Esophagus muscularis mucosa (tissue), 4 donors: ENCODE measurements at regions not wholly inside any gene's neighbourhood (a gene's known extent, or its start where the extent isn't known, plus 50 kb on each side); places are given as distances from the start of the nearest gene placed in this dataset.

Experiments
- DNase-seq: peaks from one replicate; pipeline ENCODE4 v3.0.0-alpha.2; 2017; ENCODE audit errors: extremely low spot score
- H3K27ac ChIP-seq, 4 donors: fragments of 200-600 bp; sonication (generic); replicated peaks in 1 of 4; 1 replicate in 3 of 4; 2 replicates in 1 of 4; pipeline ENCODE4 v1.5.1; 2016 to 2019; ENCODE audit warnings: mild to moderate bottlenecking in 1 of 4
- H3K27me3 ChIP-seq, 4 donors: fragments of 200-600 bp; sonication (generic); one replicate each; pipeline versions ENCODE4 v1.5.1 to v1.6.0; 2016 to 2019
- H3K36me3 ChIP-seq, 4 donors: fragments of 200-600 bp; sonication (generic); one replicate each; pipeline ENCODE4 v1.5.1; 2016 to 2019
- H3K4me1 ChIP-seq, 4 donors: fragments of 200-600 bp; sonication (generic); one replicate each; pipeline ENCODE4 v1.5.1; 2016 to 2019
- H3K4me3 ChIP-seq, 4 donors: fragments of 200-600 bp; sonication (generic); 1 replicate in 2 of 4; 2 replicates in 2 of 4; pipeline ENCODE4 v1.5.1; 2016 to 2019; ENCODE audit warnings: mild to moderate bottlenecking in 4 of 4, moderate library complexity in 1 of 4
- H3K9me3 ChIP-seq, 4 donors: fragments of 200-600 bp; sonication (generic); 1 replicate in 3 of 4; 2 replicates in 1 of 4; pipeline ENCODE4 v1.5.1; 2016 to 2019
- EP300 ChIP-seq: sonication (generic); formaldehyde crosslinking; IDR thresholded peaks from one replicate; pipeline ENCODE4 v1.6.1; 2017; ENCODE audit warnings: antibody characterized with exemption
- POLR2A ChIP-seq: fragments of 450-650 bp; IDR thresholded peaks from one replicate; pipeline ENCODE4 v1.6.1; 2017; ENCODE audit warnings: antibody characterized with exemption, moderate library complexity, mild to moderate bottlenecking, low read depth
- POLR2AphosphoS5 ChIP-seq, 2 donors: sonication (generic); formaldehyde crosslinking; IDR thresholded peaks; one replicate each; pipeline ENCODE4 v1.6.1; 2017; ENCODE audit warnings: antibody characterized with exemption in 2 of 2
- WGBS: methylation state at CpG from one replicate; pipeline ENCODE4 v1.1.5; 2018; 5-methylcytosine and 5-hydroxymethylcytosine counted together
- intact Hi-C: fragments of 100-400 bp; cut with DNase I; formaldehyde crosslinking; loops from one replicate; pipeline ENCODE4 v1.15.1; 2023
- TF ChIP-seq, protein P1 (sequence below), 3 experiments: fragments of 200-600 bp in 2 of 3; fragments of 450-650 bp in 1 of 3; sonication (generic) in 2 of 3; IDR thresholded peaks; one replicate each; pipeline ENCODE4 v1.5.1; 2017 to 2019; ENCODE audit warnings: antibody characterized with exemption in 3 of 3, mild to moderate bottlenecking in 2 of 3, moderate library complexity in 1 of 3

DNA sequence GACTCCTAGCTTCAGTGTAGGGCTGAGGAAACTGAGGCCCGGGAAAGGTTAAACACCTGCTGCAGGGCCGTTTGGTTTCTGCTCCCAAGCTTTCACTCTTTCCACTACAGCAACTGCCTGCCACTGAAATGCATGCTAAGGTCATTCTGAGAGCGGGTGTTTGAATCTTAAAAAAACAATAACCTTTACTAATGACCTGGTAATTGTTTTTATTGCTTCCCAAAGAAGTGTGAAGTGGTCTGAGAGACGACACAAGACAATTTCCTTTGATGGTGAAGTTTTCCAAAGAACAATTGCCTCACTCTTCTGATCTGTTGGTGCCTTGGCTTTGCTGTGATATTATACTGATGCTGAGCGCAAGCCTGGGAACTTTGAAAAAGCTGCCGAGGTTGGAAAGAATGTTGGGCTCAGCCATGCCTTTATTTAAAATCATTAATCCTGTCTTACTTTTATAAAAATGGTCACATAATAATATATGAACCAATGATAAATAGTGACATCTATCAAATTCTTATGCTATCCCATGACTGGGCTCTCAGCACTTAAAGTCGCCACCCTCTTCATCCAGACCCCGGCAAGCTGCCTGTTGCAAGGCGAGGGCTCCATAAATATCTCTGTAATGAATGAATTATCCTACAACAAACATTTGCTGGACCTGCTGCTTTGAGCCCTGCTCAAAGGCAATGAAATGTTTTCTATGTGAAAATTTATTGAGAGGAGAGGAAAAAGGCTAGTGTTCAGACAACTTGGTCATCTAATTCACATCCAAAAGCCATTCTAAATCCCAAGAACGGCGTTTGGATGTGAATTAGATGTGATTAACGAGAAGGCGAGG is 67.8 kb upstream of the SOD3 start:
- H3K27ac ChIP-seq, result no peak overlapping the region
- no peaks in the 10 kb centered on the region for H3K36me3 ChIP-seq
- no peak for DNase-seq
- 72% methylated on average over 13 of the region's 13 CpGs for WGBS
- no peaks in the 10 kb centered on the region for H3K27me3 ChIP-seq
- no peak overlapping the region for H3K4me3 ChIP-seq
- H3K9me3 ChIP-seq, result no peaks in the 10 kb centered on the region
- TF ChIP-seq EP300 (no peak), POLR2A (no peak), POLR2AphosphoS5 (IDR thresholded peaks at IDR 0.05) (no peak)
- TF ChIP-seq, protein P1, sequence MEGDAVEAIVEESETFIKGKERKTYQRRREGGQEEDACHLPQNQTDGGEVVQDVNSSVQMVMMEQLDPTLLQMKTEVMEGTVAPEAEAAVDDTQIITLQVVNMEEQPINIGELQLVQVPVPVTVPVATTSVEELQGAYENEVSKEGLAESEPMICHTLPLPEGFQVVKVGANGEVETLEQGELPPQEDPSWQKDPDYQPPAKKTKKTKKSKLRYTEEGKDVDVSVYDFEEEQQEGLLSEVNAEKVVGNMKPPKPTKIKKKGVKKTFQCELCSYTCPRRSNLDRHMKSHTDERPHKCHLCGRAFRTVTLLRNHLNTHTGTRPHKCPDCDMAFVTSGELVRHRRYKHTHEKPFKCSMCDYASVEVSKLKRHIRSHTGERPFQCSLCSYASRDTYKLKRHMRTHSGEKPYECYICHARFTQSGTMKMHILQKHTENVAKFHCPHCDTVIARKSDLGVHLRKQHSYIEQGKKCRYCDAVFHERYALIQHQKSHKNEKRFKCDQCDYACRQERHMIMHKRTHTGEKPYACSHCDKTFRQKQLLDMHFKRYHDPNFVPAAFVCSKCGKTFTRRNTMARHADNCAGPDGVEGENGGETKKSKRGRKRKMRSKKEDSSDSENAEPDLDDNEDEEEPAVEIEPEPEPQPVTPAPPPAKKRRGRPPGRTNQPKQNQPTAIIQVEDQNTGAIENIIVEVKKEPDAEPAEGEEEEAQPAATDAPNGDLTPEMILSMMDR (IDR thresholded peaks at IDR 0.05), result no peak
- intact Hi-C loops, result no loop called here
- peaks cover 0 to 21% (median 20%) of the 10 kb centered on the region in 4 donors for H3K4me1 ChIP-seq

DNA sequence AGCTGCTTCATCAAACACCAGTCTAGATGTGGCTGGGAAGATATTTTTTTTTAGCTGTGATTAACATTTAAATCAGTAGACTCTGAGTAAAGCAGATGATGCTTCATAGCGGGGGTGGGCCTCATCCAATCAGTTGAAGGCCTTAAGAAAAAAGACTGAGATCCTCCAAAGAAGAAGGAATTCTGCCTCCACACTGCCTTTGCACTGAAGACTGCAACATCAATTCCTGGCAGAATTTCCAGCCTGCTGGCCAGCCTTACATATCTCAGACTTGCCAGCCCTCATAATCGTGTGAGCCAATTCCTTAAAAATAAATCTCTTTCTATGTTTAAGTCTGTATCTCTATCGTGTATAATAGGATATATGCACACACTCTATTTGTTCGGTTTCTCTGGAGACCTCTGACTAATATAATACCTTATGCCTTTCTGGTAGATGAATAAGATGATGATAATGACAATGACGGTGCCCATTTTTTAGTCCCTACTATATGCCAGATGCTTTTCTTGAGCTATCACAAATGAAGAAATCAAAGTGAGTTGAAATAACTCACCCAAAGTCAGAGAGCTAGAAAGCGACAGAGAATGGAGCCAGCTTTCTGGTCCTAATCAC is 66.1 kb upstream of the SOD3 start:
- 38% methylated on average over 6 of the region's 6 CpGs for WGBS
- intact Hi-C loops, result no loop called here
- TF ChIP-seq EP300, result no peak

DNA sequence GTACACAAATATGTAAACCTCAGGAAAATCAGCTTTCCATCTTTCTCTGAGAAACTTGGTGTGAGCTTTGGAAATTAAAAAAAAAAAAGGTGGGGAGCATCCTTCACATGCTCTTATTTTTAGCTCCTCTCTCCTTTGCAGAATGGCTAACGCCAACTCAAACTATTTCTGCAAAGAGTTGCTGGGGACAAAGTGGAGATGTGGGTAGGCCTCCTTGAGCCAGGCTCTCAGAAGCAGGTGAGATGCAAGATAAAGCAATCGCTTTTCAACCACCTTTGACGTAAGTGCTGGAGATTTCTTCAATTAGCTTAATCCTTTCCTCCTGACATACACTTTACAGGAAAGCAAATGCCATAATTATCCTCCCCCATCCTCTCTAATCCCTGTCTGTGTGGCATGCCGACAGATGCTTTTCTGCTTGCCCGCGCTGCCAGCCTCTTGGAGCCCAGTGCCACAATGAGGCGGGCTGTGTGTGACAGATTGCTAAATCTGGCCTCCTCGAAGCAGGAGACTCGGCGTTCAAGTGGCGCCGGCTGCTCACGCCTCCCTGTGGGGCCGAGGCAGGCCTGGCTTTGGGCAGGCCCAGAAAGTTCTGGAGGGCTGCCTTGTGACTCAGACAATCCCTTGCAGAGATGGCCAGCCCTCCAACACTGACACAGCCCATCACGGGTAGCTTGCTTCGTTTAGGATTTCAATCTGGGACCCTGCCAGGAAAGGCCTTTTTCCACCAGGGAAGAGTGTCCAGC is 64.9 kb upstream of the SOD3 start:
- intact Hi-C loops, result loop anchor here (5.0 kb wide), 1 partner anchor 148 kb away; the partner anchor contains the start of gene DHX15
- no peaks in the 10 kb centered on the region for H3K27me3 ChIP-seq
- DNase-seq, result no peak
- H3K27ac ChIP-seq, result peak overlapping the region; percentile 46 to 76 (median 67)
- H3K9me3 ChIP-seq, result no peaks in the 10 kb centered on the region
- peaks cover 8 to 44% (median 43%) of the 10 kb centered on the region in 4 donors for H3K4me1 ChIP-seq
- no peaks in the 10 kb centered on the region for H3K36me3 ChIP-seq
- TF ChIP-seq EP300 (peak; percentile 1), POLR2A (no peak), POLR2AphosphoS5 (IDR thresholded peaks at IDR 0.05) (peak; percentile 73 to 78)
- H3K4me3 ChIP-seq, result no peak overlapping the region
- 76% methylated on average over 7 of the region's 16 CpGs for WGBS

More for the DNA sequence above, 66.1 kb upstream of the SOD3 start:
- Histone ChIP-seq H3K4me3 (no peak overlapping the region), H3K27me3 (no peaks in the 10 kb centered on the region), H3K4me1 (peaks cover 0 to 32% (median 31%) of the 10 kb centered on the region in 4 donors), H3K36me3 (no peaks in the 10 kb centered on the region), H3K27ac (peak overlapping the region; percentile 46 to 76 (median 67)), H3K9me3 (no peaks in the 10 kb centered on the region)
- no peak for DNase-seq

DNA sequence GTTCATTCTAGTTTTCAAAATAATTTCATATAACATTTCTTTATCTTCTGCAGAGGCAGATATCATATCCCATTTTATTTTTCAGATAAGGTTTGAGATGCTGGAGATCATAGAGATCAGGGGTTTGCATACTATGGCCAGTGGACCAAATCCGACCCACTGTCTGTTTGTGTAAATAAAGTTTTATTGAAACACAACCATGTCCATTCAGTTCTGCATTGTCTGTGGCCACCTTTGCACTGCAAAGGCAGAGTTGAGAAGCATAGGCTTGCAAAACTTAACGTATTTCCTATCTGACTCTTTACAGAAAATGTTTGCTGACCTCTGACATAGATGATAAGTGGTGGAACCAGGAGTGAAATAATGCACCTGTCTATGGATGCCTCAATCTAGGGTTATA is 63.9 kb upstream of the SOD3 start:
- no peak for DNase-seq
- Histone ChIP-seq H3K4me3 (no peak overlapping the region), H3K9me3 (no peaks in the 10 kb centered on the region), H3K36me3 (no peaks in the 10 kb centered on the region), H3K27ac (peak overlapping the region in 1 of 4 donors; percentile 66), H3K27me3 (no peaks in the 10 kb centered on the region), H3K4me1 (peaks cover 8 to 47% (median 45%) of the 10 kb centered on the region in 4 donors)
- 83% methylated on average over 2 of the region's 2 CpGs for WGBS
- TF ChIP-seq POLR2AphosphoS5 (IDR thresholded peaks at IDR 0.05) (no peak), EP300 (no peak), POLR2A (no peak)
- TF ChIP-seq, protein P1 (IDR thresholded peaks at IDR 0.05), result no peak
- intact Hi-C loops, result loop anchor here (5.0 kb wide), 1 partner anchor 149 kb away; the partner anchor contains the start of gene DHX15

DNA sequence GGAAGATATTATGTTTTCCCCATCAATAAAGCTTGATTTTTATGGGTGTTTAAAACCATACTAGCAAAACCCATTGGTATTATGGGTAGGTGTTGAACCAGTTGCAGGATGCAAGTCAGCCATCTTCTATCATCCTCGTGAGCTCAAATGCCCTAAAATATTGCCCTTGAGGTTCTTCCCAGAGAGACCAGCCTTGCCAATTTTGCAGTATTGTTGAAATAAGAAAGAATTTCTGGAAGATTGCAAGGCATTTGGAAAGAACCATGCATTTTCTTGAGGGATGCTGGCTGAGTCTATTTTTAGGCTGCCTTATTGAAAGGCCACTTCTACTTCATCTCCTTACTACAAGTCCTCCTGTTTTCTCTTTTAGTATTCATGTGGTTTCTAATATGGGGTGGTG is 60.9 kb upstream of the SOD3 start:
- Histone ChIP-seq H3K27ac (peak overlapping the region; percentile 48 to 79 (median 78)), H3K4me1 (peaks cover 8 to 41% (median 39%) of the 10 kb centered on the region in 4 donors), H3K4me3 (no peak overlapping the region), H3K36me3 (no peaks in the 10 kb centered on the region), H3K27me3 (no peaks in the 10 kb centered on the region), H3K9me3 (peaks cover 0 to 7% (median 0%) of the 10 kb centered on the region in 4 donors)
- TF ChIP-seq POLR2A (no peak), POLR2AphosphoS5 (IDR thresholded peaks at IDR 0.05) (peak in 1 of 2 donors; percentile 45), EP300 (no peak)
- TF ChIP-seq, protein P1 (IDR thresholded peaks at IDR 0.05), result no peak
- intact Hi-C loops, result loop anchor here (5.0 kb wide), 1 partner anchor 152 kb away; the partner anchor contains the start of gene DHX15
- WGBS, result 60% methylated on average over 1 of the region's 1 CpG
- DNase-seq, result no peak
